ENCODE measurements at regions not wholly inside any gene's neighbourhood (a gene's known extent, or its start where the extent isn't known, plus 50 kb on each side); places are given as distances from the start of the nearest gene placed in this dataset.
"Not testable (repeated sequence)": the region's sequence is repeated elsewhere in the genome, so short reads cannot be mapped to it uniquely, and the experiment has no call there.

- H3K9me3 ChIP-seq (ENCODE audit: insufficient read depth, low read depth, low read length); H3K27me3 Mint-ChIP-seq (ENCODE audit: low read depth, unreplicated experiment); H3K4me2 ChIP-seq (ENCODE audit: low read length); H3K9me3 Mint-ChIP-seq (ENCODE audit: unreplicated experiment); H3K27ac Mint-ChIP-seq (ENCODE audit: unreplicated experiment); H3K79me2 ChIP-seq (ENCODE audit: insufficient read depth, low read length); H3K27ac ChIP-seq (ENCODE audit: low read depth, low read length); FAIRE-seq; H3K36me3 ChIP-seq (ENCODE audit: insufficient read depth, low read length); H3K4me3 ChIP-seq (ENCODE audit: insufficient read depth, low read depth, low read length); H3K9ac ChIP-seq (ENCODE audit: low read length); H3K4me1 ChIP-seq (ENCODE audit: insufficient read depth, low read length); DNase-seq (ENCODE audit: low read depth); H3K4me3 Mint-ChIP-seq (ENCODE audit: unreplicated experiment); H3K27me3 ChIP-seq (ENCODE audit: insufficient read depth, low read length); H3K36me3 Mint-ChIP-seq (ENCODE audit: low read depth, unreplicated experiment); H3K4me1 Mint-ChIP-seq (ENCODE audit: low read depth, unreplicated experiment); H4K20me1 ChIP-seq (ENCODE audit: insufficient read depth, low read length); H2AFZ ChIP-seq (ENCODE audit: low read depth, low read length): not testable (repeated sequence)
These were observed 305.4 kb upstream of the GLI3 start for GRCh38 chr7:42542446-42542845.

- H3K36me3 ChIP-seq (ENCODE audit: insufficient read depth, low read length): no peaks in the 10 kb centered on the region
- H3K9ac ChIP-seq (ENCODE audit: low read length): no peak overlapping the region
- no peaks in the 10 kb centered on the region for H3K4me1 ChIP-seq (ENCODE audit: insufficient read depth, low read length)
- peaks cover 3% of the 10 kb centered on the region for H3K27me3 Mint-ChIP-seq (ENCODE audit: low read depth, unreplicated experiment)
- no peak overlapping the region for H3K4me2 ChIP-seq (ENCODE audit: low read length)
- peaks cover 21% of the 10 kb centered on the region for H3K9me3 Mint-ChIP-seq (ENCODE audit: unreplicated experiment)
- H3K27me3 ChIP-seq (ENCODE audit: insufficient read depth, low read length): no peaks in the 10 kb centered on the region
- no peaks in the 10 kb centered on the region for H3K4me1 Mint-ChIP-seq (ENCODE audit: low read depth, unreplicated experiment)
- no peaks in the 10 kb centered on the region for H3K36me3 Mint-ChIP-seq (ENCODE audit: low read depth, unreplicated experiment)
- no peaks in the 10 kb centered on the region for H3K9me3 ChIP-seq (ENCODE audit: insufficient read depth, low read depth, low read length)
- H3K4me3 Mint-ChIP-seq (ENCODE audit: unreplicated experiment): no peak overlapping the region
- TF ChIP-seq EZH2 (IDR thresholded peaks at IDR 0.05; ENCODE audit: insufficient read depth, low read length): no peak
- TF ChIP-seq CTCF (IDR thresholded peaks at IDR 0.05; ENCODE audit: insufficient read depth, low read depth, low read length): no peak
- no peak overlapping the region for H3K4me3 ChIP-seq (ENCODE audit: insufficient read depth, low read depth, low read length)
- no peak overlapping the region for H3K27ac ChIP-seq (ENCODE audit: low read depth, low read length)
- no peak overlapping the region for H3K27ac Mint-ChIP-seq (ENCODE audit: unreplicated experiment)
- H3K79me2 ChIP-seq (ENCODE audit: insufficient read depth, low read length): no peaks in the 10 kb centered on the region
- no peaks in the 10 kb centered on the region for H4K20me1 ChIP-seq (ENCODE audit: insufficient read depth, low read length)
- no peak for DNase-seq (ENCODE audit: low read depth)
- H2AFZ ChIP-seq (ENCODE audit: low read depth, low read length): no peak overlapping the region
- FAIRE-seq: no peak
These were observed 297.4 kb upstream of the GLI3 start for GRCh38 chr7:42534441-42534840.

DNA sequence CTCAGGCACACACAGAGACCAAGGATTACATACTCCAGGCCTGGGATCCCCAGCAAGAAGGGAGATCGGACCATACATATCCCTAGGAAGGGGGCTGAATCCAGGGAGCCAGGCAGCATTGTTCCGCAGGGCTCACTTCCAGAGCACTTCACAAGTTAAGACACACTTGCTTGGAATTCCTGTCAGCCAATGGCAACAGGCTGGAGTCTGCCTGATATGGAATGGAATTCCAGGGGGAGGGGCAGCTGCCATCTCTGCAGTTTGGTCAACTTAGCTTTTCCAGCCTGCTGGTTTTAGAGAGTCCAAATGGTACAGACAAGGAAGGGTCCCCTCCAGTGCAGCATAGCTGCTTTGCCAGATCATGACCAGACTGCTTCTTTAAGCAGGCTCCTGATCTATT, 290.0 kb upstream of the GLI3 start:
- H4K20me1 ChIP-seq (ENCODE audit: insufficient read depth, low read length): no peaks in the 10 kb centered on the region
- no peak overlapping the region for H3K27ac ChIP-seq (ENCODE audit: low read depth, low read length)
- FAIRE-seq (no peak), DNase-seq (ENCODE audit: low read depth) (peak; percentile 4)
- no peak overlapping the region for H3K4me3 Mint-ChIP-seq (ENCODE audit: unreplicated experiment)
- TF ChIP-seq EZH2 (IDR thresholded peaks at IDR 0.05; ENCODE audit: insufficient read depth, low read length) (no peak), CTCF (IDR thresholded peaks at IDR 0.05; ENCODE audit: insufficient read depth, low read depth, low read length) (no peak)
- H3K9ac ChIP-seq (ENCODE audit: low read length): no peak overlapping the region
- H3K27me3 ChIP-seq (ENCODE audit: insufficient read depth, low read length): no peaks in the 10 kb centered on the region
- peaks cover 1% of the 10 kb centered on the region for H3K27me3 Mint-ChIP-seq (ENCODE audit: low read depth, unreplicated experiment)
- H3K9me3 Mint-ChIP-seq (ENCODE audit: unreplicated experiment): peaks cover 29% of the 10 kb centered on the region
- no peak overlapping the region for H3K27ac Mint-ChIP-seq (ENCODE audit: unreplicated experiment)
- H3K79me2 ChIP-seq (ENCODE audit: insufficient read depth, low read length): no peaks in the 10 kb centered on the region
- H3K4me1 Mint-ChIP-seq (ENCODE audit: low read depth, unreplicated experiment): peaks cover 2% of the 10 kb centered on the region
- H3K4me3 ChIP-seq (ENCODE audit: insufficient read depth, low read depth, low read length): no peak overlapping the region
- no peak overlapping the region for H3K4me2 ChIP-seq (ENCODE audit: low read length)
- H2AFZ ChIP-seq (ENCODE audit: low read depth, low read length): no peak overlapping the region
- H3K36me3 ChIP-seq (ENCODE audit: insufficient read depth, low read length): no peaks in the 10 kb centered on the region
- no peaks in the 10 kb centered on the region for H3K36me3 Mint-ChIP-seq (ENCODE audit: low read depth, unreplicated experiment)
- no peaks in the 10 kb centered on the region for H3K4me1 ChIP-seq (ENCODE audit: insufficient read depth, low read length)
- no peaks in the 10 kb centered on the region for H3K9me3 ChIP-seq (ENCODE audit: insufficient read depth, low read depth, low read length)

Measured in astrocyte (in vitro differentiated cells and primary cell).